ENCODE measurements at regions not wholly inside any gene's neighbourhood (a gene's known extent, or its start where the extent isn't known, plus 50 kb on each side); places are given as distances from the start of the nearest gene placed in this dataset.

GRCh38 chr2:111638274-111638877 is 245.6 kb downstream of the ANAPC1 start:
- DNase-seq: no peak

DNA sequence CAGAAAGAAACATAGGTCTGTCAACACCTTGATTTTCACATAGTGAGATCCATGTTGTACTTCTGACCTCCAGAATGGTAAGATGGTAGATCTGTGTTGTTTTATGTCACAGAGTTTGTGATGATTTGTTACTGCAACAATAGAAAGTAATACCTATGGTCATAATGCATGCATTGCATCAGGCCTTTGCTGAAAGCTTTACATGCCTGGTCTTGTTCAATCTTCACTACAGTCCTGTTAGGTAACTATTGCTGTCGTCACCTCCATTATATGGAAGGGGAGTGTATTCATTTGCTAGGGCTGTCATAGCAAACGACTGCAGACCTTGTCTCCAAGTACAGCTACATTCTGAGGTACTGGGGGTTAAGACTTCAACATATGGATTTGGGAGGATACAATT is 243.5 kb downstream of the ANAPC1 start:
- DNase-seq: no peak

DNA sequence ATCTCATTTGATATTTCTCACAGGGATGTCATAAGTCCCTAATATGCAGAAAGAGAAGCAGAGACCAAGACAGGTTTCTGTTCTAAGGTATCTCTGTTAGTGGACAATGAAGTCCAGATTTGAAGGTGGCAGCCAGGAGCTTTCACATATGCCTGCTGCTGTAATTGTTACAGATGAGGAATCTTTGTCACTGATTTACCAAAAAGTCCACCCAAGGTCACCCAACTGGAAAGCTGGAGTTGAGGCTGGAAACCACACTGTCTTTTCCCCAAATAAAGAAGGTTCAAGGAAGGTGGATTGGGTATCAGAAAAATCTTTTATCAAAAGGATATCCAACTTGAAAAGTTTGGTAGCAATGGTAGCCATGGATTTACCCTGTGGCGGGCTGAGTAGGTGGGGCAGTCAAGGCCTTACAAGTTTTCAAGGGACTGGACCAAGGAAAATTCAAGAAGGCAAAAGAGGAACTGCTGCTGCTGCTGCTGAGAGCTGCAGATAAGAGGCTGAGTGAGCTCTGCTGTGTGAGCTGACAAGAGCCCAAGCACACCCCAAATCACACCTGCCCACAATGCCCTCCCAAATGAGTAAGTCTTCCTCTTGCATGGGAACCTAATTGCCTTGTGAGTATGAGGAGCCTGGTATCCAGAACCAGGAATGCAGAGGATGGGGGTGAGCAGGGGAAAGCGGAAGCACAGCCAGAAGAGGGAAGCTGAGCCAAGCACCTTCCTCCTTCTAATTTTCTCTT is 241.2 kb downstream of the ANAPC1 start:
- DNase-seq: no peak

DNA sequence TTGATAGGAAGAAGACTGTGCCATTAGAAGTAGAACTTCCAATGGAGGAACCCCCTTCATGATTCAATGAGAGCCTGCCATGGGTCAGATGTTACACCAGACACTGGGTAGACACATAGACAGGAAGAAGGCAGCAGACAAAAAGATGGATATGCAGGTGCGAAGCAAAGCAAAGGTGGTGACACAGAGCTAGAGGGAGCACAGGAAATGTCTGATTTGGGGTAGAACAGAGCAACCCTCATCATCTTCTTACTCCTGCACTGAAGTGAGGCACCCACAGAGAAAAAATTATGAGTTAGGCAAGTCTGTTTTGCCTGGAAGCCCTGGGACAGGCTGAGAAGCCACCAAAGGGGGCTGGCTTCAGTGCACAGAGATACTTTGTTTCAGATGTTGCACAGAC is 240.2 kb downstream of the ANAPC1 start:
- DNase-seq: no peak

GRCh38 chr2:111647359-111647758 is 236.6 kb downstream of the ANAPC1 start:
- DNase-seq: no peak

- DNase-seq: no peak
These were observed 232.0 kb downstream of the ANAPC1 start for GRCh38 chr2:111652038-111652437.

DNA sequence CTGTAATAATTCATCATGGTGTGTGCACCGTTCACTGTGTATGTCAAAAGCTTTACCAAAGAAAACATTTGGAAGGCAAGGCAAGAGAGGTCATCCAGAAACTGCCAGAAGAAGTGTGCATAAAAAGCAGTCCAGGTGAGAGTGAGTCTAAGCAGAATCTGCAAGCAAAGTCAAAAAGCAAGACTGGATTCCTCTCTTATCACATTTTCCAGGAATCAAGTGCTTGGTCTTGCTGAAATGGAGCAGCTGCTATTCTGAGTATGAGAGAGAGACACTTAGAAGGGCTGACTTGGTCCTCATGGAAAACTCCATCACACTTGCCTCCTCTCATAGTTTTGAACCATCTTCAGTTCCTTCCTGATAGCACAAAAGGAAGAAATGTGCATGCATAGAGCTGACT is 231.3 kb downstream of the ANAPC1 start:
- DNase-seq: no peak

- DNase-seq: no peak
These were observed 230.8 kb downstream of the ANAPC1 start for GRCh38 chr2:111653103-111653624.

DNA sequence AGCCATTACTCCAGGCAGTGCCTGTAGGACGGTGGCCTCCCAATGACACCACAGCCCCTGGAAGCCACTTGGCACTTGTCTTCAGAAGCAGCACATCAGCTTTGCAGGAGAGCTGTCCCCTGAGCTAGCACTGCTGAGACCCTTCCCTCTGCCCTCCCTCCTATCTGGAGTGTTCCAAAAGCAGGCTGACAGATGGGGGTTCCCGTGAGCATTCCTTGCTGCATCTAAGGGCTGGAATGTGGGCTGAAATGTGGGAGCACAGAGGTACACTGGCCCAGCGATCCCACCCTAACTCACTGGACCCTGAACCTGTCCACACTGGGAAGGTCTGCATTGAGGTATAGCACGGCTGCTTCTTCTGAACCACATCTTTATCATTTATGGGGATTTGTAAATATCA is 230.1 kb downstream of the ANAPC1 start:
- no peak for DNase-seq

DNA sequence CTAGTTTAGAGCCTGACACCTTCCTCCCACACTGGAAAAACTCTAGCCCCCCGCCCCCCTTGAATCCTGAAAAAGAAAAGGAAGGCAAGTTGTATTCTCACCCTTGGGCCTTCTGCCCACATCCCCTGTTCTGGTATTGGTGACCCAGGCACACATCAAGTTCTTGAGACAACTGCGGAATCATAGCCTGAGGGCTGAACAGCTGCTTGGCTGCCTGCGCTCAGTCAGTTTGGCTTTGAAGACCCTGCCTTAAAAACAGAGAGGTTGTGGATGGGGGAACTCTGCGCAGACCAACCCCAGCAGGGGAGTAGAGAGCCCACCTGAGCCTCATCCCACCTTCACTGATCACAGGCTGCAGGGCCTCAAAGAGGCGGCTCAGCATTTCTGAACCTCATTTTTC is 229.2 kb downstream of the ANAPC1 start:
- no peak for DNase-seq

- no peak for DNase-seq
These were observed 227.6 kb downstream of the ANAPC1 start for GRCh38 chr2:111656436-111656835.

DNA sequence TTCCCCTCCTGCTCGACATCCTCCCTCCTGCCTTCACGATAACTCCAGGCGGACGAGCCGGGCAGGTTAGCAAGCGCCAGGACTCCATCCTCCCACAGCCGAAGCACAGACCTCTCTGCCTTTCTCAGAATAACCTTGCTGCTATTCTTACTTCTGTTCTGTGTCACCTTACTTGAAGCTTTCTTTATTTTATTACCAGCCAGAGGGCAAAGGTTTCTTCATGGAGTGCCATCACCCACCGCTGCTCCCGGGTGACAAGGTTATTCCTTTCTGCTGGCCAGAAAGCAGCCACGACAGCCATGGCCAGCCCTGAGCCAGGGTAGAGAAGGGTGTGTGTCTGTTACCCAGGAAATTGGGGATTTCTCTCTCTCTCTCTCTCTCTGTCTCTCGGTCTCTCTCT is 227.1 kb downstream of the ANAPC1 start:
- DNase-seq: no peak

- DNase-seq: no peak
These were observed 226.5 kb downstream of the ANAPC1 start for GRCh38 chr2:111657351-111657975.

DNA sequence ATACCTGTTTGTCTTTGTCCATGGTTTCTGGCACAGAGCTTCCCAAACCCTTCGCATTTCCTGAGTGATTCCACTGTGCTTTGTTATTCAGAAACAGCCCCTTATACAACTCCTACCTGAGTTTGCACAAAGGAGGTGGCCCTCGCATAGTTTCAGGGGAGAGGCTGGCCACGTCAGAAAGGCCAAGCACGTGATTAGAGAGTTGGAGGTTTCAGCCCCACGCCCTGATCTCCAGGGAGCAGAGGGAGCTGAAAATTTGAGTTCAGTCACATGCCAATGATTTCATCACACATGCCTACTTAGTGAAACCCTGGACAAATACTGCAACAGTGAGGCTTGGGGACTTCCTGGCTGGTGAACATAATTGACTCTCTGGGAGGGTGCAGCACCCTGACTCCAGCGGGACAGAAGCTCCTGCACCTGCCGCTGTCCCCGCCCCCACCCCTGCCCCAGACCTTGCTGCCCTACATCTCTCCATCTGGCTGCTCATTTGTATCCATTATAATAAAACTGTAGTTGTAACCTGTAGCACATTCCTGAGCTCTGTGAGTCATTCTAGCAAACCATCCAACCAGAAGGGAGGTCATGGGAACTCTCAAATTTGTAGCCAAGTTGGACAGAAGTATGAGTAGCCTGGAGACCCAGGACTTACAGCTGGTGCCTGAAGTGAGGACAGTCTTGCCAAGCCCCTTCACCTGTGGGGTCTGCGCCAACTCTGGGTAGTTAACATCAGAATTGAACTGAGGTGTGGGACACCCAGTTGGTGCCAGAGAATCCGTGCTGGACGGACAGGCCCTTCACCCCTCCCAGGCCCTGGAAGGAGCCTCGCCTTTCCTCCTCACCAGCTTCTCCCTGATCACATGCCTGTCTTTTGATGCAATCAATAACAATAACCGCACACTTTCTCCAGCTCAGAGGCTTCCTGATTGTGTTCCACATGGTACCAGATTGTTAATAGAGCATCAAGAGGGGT is 224.3 kb downstream of the ANAPC1 start:
- DNase-seq: no peak

DNA sequence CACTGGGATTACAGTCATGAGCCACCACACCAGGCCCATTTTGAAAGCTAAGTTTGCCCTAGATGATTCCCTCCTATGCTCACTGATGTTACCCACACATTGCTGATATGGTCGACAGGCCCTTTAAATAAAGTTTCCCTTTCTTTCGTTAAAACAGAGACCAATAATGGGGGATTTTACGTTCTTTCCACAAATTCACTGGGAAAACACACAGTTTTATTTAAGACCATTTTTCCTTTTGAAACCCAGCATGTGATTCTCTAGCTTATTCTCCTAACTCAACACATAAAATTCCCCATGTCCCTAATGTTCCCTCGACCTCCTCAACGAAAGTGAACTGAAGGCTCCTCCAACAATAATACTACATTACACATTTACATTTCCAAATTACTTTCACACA is 223.2 kb downstream of the ANAPC1 start:
- no peak for DNase-seq

- DNase-seq: no peak
These were observed 222.6 kb downstream of the ANAPC1 start for GRCh38 chr2:111661286-111661940.

- DNase-seq: peak; percentile 71 to 90 (median 77)
These were observed 221.8 kb downstream of the ANAPC1 start for GRCh38 chr2:111662039-111662770.

- DNase-seq: no peak
These were observed 221.1 kb downstream of the ANAPC1 start for GRCh38 chr2:111662771-111663470.

DNA sequence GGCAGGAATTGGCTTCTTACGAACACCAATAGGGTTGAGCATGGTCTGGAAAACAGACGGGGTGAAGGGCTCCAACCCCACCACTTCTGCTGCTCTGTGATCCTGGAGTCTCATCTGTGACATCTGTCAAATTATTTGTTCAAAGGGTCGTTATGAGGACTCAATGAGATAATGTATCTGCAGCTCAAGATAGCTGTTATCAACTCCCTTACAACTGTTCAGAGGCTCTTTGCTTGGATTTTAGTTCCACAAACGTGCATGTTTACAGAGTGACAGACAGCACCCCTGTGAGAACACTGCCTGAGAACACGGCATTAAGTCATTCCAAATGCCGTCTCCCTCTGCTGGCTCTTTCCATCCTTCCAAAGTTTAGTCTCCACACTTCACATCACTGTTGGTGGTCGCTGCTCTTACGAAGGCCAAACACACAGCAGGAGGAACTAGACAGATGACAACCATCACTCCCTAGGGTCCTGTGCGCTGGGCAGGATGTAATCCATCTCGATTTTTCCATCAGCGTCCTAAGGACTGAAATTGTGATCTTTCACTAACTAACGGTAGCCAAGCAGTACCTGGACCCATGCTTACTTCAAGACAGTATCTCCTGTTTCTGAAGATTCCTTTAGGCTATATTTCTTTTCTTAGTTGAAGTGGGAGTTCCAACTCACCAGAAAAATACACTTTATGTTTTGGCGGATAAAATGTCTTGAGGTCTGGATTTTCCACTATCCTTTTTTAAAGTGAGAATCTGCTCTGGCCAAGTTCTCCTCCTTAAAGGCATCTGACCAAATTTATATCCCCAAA is 220.3 kb downstream of the ANAPC1 start:
- DNase-seq: peak; percentile 63 to 94 (median 80)
